ENCODE measurements at regions not wholly inside any gene's neighbourhood (a gene's known extent, or its start where the extent isn't known, plus 50 kb on each side); places are given as distances from the start of the nearest gene placed in this dataset.

- no peak for TF ChIP-seq CTCF (IDR thresholded peaks at IDR 0.05 in 4 of 5, conservative IDR thresholded peaks at IDR 0.05 in 1 of 5)
- no peak for TF ChIP-seq POLR2A (IDR thresholded peaks at IDR 0.05)
Observed at GRCh38 chr2:128755695-128756364, 437.2 kb upstream of the HS6ST1 start.
